ENCODE measurements at regions not wholly inside any gene's neighbourhood (a gene's known extent, or its start where the extent isn't known, plus 50 kb on each side); places are given as distances from the start of the nearest gene placed in this dataset.

- TF ChIP-seq GATA3 (IDR thresholded peaks at IDR 0.05; ENCODE audit: low read depth, low read length) (no peak), GATA2 (IDR thresholded peaks at IDR 0.05; ENCODE audit: low read depth, low read length) (no peak)
Observed at GRCh38 chr22:49483281-49483870, 344.3 kb downstream of the BRD1 start.
